ENCODE measurements at regions not wholly inside any gene's neighbourhood (a gene's known extent, or its start where the extent isn't known, plus 50 kb on each side); places are given as distances from the start of the nearest gene placed in this dataset.

GRCh38 chr22:35206889-35207288, 50.4 kb upstream of the HMGXB4 start:
- DNase-seq = no peak
- no peaks in the 10 kb centered on the region for H3K36me3 ChIP-seq (ENCODE audit: low read depth, low read length)
- TF ChIP-seq EZH2phosphoT487 (IDR thresholded peaks at IDR 0.05; ENCODE audit: borderline replicate concordance, low read length) = no peak
- no peak for TF ChIP-seq CTCF (conservative IDR thresholded peaks at IDR 0.05; ENCODE audit: low read depth, low read length)
- no peak for TF ChIP-seq EZH2 (IDR thresholded peaks at IDR 0.05; ENCODE audit: low read length, unreplicated experiment)
- POLR2A ChIA-PET (ENCODE audit: unreplicated experiment) = no interaction called here
- no peaks in the 10 kb centered on the region for H3K27me3 ChIP-seq (ENCODE audit: low read length)
- no peak for ATAC-seq
- CTCF ChIA-PET = no interaction called here
- no peaks in the 10 kb centered on the region for H4K20me1 ChIP-seq (ENCODE audit: low read length)
- no peak overlapping the region for H3K9ac ChIP-seq (ENCODE audit: low read length)
- H2AFZ ChIP-seq (ENCODE audit: low read length) = no peak overlapping the region
- no peaks in the 10 kb centered on the region for H3K9me2 ChIP-seq (replicated peaks; ENCODE audit: low read length)
- no peaks in the 10 kb centered on the region for H3K79me2 ChIP-seq (ENCODE audit: low read length)
- H3F3A ChIP-seq (ENCODE audit: low read length, unreplicated experiment) = no peaks in the 10 kb centered on the region
- no peak overlapping the region for H3K4me3 ChIP-seq (ENCODE audit: low read length)
- no TSS peak for BruUV-seq (replicated peaks)
- intact Hi-C loops (cut with micrococcal nuclease) = no loop called here
- H3K4me2 ChIP-seq (ENCODE audit: low read length) = no peak overlapping the region
- H3K9me3 ChIP-seq (ENCODE audit: low read length) = no peaks in the 10 kb centered on the region
- no peaks in the 10 kb centered on the region for H3K4me1 ChIP-seq (ENCODE audit: insufficient read depth, low read length)
- no peak overlapping the region for H3K27ac ChIP-seq (ENCODE audit: low read length)
